Left forelimb (tissue), 1 donor: ENCODE measurements at regions not wholly inside any gene's neighbourhood (a gene's known extent, or its start where the extent isn't known, plus 50 kb on each side); places are given as distances from the start of the nearest gene placed in this dataset.

ENCODE experiments used
- DNase-seq: peaks from one replicate; pipeline ENCODE4 v3.0.0-alpha.2; 2018; ENCODE audit warnings: low spot score

DNA sequence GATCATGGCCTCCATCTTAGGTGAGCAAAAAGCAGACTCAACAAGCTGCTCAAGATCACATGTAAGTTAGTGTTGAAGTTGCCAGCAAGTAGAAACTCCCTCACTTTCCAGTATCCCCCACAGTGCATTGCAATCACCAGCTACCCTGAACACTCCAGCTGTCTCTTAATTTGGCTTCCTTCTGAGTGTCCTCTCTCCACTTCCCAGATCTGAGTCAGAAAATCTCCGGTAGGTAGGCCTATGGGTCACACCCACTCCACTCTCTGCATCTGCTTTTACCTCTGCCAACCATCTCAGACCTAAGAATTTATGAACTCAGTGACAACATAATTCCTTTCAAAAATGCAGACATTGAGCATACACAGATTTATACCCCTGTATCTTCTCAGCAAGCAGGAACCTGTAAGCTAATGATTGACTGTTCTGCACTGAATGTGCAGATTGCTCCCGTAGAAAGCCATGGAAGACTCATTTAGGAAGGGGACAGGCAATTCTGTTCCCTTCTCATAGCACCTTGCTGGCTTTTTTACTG lies 656.9 kb downstream of the EPHA4 start:
- DNase-seq: no peak

DNA sequence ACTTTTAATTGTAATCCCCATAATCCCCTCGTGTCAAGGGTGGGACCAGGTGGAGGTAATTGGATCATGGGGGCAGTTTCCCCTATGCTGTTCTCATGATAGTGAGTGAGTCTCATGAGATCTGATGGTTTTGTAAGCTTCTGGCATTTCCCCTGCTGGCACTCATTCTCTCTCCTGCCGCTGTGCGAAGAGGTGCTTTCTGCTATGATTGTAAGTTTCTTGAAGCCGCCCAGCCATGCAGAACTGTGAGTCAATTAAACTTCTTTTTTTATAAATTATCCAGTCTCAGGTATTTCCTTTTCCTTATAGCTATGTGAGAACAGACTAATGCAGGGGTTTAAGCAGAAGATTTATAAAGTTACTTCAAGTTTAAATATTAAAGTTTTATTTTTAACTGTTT lies 655.2 kb downstream of the EPHA4 start:
- no peak for DNase-seq

DNA sequence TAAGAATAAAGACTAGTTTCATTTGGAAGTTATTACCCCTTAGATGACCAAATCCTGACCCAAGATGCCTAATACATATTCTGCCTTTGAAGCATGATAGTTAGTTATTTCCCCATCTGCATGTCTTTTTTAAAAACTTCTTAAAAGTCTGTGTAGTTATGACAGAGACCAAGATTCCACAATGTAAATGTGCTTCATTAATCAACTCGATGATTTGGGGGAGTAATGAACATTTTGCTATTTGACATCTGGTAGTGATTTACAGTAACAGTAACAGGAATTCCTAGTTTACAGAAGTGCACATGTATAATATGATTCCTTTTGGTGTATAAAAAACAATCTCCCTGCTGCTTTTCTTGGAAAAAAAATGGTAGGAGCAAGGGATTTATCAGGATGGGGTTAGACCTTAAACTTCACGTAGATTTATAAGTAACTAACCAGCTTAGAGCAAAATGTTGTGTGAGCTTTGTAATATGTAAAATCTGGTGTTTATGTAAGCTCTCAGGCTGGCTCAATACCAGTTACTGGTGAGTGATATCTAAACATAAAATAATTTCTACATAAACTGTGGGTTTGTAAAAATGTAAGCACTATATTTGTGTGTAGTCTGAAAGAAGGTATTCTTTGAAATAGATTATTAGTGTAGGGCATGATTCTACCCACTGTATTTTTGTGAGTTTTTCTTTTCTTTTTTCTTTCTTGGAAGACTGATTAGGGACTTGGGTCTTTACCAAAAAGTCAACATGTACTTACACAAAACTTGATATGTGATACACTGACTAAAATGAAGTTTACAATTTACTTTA lies 641.6 kb downstream of the EPHA4 start:
- DNase-seq: no peak

DNA sequence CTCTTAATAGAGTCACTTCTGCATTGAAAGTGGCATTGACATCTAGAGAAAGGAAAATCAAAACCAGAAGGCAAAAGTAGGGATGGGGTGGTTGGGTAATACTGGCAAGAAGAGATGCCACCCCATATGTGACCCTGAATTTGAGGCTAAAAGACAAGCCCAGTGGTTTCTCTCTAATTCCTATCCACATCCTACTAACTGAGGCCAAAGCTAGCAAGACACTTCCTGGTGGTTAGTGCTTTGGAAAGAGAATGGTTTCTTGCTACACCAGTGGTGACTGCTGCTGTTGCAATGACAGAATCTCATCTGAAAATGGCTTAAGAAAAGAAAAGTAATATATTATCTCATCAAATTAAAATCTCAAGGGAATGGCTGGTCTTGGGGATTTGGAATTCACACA lies 640.6 kb downstream of the EPHA4 start:
- DNase-seq: no peak

DNA sequence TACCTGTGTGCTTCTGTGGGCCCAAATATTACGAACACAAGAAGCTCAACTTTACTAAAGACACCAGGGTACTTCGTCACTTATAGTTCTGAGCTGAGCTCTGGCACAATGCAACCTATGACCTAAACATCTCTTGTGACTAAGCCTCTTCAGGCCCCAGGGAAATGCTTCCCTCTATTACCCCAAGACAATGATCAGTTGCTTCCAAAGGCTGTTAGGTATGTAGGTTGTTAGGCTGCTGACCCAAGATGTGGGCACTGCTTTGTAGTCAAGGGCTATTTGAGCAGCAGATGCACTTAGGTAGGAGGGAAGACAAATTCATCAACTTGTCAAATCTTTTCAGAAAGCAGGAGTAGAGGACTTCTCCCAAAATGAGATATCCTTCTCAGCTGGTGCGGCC lies 640.1 kb downstream of the EPHA4 start:
- DNase-seq: no peak

DNA sequence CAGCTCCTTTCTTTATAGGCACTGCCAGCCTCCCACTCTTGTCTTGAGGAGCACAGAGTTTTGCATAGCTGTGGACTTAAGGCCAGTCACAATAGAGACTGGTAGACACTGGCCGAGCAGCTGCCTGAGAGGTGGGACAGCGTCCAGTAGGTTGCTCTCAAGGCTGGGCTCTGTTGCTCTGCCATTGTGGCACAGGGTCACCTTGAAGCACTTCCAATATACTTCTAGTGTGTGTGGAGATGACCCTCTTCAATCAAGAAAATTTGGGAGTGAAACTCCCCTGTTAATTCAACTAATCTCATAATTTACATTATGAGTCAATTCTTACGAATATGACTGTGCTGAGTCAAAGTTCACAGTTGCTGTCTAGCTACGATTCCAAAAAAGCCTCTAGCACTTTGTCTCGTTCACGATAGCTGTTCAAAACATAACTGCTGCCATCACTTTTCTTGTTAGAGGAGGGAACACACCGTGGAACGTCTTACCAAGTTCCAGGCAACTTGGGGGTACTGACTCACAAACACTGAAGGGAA lies 636.2 kb downstream of the EPHA4 start:
- no peak for DNase-seq

DNA sequence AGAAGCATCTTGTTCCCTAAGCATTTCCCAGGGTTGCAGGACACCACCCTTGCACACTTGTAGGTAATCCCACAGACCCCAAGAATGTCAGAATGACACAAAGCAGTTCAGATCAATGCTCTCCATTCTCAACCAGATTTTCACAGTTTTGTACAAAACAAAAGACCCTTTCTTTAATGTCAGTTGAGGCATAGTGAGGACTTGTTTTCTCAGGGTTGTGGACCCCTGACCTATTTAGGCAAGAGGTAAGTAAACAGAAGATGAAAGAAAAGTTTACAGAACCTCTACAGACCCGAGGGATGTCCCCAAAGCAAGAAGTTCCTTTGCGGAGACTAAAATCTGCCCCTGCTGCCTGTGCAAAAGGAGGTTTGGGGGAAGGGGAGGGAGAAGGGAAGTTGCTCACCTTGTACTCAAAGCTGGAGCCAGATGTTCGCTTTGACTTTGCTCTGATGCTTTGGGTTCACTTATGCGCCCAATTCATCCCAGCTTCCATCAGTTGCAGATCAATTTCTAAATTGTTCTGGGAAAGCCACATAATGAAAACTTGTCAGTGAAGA lies 635.4 kb downstream of the EPHA4 start:
- DNase-seq: no peak

DNA sequence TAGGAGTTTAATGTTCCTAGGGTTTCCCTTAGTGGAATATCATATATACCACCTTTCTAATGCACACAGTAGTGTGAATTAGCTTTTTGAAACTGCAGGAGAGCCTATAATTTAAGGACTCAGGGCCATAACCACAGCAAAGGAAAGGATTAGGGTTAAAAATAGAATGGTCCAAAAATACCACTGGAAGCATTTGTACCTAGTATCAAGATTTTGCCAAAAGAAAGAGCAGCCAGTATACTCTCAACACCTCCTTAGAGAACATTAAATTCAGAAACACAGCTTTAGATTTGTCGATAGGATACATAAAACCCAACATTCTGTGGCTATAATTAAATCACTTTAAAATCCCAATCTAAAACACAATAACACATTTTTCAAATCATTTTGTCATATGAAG lies 634.9 kb downstream of the EPHA4 start:
- no peak for DNase-seq

DNA sequence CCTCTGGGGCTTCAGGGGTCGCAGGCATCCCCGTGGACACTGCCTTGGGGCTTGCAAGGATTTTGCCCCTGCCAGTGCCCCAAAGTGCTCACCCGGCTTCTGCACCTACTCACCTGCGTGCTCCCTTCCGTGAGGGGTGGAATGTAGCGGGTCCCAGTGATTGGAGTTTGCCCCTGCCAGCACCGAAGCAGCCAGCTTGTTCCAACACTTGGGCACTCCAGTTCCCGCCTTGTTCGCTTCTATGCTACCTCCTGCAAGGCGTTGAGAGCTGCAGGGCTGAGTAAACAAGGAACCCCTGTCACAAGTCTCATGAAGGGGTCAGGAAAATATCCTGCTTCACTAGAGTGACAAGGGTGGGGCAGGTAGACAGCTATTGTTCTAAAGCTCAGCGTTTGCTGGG lies 631.5 kb downstream of the EPHA4 start:
- no peak for DNase-seq

DNA sequence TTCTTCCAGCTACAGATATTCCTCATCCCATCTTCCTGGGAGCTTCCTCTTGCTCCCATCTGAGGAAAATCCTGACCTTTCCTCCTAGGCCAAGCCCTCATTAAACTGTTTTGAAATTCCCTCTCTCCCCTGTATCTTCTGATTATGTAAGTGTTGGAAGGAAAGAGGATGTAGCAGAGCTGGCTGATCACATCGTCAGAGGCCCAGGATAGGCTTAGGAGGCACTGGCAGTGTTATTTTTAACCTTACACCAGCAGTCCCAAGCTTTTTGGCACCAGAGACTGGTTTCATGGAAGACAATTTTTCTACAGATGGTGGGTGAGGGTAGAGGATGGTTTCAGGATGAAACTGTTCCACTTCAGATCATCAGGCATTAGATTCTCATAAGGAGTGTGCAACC lies 630.4 kb downstream of the EPHA4 start:
- no peak for DNase-seq

DNA sequence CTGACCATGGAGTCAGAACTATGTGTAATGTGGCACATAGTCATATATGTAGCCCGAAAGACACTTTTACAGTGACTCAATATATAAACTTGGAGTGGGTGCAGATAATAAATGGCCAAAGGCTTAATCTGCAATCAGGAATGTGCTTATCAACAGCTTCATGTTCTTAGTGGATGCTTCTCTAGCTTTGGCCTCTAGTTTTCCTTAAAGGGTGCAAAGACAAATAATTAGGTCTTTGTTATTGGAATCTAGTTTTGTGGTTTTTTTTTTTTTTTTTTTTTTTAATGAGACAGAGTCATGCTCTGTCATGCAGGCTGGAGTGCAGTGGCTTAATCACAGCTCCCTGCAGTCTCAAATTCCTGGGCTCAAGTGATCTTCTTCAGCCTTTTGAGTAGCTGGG lies 625.6 kb downstream of the EPHA4 start:
- no peak for DNase-seq

DNA sequence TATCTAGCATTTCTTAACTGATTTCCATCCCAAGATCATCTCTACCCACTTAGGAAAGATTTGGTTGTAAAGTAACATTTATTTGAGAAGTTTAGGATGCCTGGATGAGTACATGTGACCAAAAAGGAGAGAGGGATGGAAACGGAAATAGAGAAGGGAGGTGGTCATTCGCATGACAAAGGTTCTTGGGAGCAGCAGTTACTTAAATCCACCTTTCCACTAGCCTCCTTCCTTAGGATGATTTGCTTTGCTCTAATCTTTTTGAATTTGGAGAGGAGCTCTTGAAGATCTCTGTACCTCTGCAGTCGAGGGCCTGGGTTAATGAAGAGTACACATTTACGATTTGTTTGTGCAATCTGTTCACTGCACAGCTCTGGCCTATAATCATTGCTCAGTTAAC lies 623.5 kb downstream of the EPHA4 start:
- no peak for DNase-seq

DNA sequence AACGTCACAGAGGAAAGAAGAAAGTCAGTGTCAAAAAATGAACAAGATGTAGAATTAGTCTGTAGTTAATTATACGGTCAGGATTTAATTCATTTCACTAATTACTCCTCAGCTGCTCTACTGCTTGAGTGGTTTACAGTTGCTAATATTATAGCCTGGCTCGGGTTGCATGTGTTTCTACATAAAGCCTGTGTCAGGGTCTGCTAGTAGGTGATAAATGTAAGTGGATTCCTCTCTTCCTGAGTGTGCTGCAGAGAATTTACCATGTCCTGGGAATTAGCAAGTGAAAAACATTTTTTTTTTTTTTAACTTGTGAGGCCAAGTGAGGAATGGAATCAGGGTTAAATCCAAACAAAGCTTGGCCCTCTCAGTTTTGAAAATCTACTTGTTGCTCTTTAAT lies 622.6 kb downstream of the EPHA4 start:
- DNase-seq: no peak

DNA sequence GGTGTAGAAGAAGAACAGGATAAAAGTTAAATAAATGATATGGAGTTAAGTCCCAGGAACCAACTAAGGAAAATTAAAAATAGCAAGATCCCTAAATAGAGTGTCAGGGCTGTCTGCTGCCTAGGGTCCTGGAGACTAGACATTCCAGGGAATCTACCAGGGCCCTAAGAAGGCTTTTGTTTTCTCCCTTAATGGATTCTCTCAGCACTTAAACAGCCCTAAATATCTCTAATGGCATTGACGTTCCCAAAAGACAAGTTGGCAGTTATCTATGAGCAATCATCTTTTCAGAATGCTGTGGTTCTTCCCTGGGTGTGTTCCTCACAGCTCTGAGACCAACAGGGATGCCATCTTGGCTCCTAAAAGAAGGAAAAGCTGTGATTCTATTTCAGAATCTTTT lies 616.3 kb downstream of the EPHA4 start:
- no peak for DNase-seq

DNA sequence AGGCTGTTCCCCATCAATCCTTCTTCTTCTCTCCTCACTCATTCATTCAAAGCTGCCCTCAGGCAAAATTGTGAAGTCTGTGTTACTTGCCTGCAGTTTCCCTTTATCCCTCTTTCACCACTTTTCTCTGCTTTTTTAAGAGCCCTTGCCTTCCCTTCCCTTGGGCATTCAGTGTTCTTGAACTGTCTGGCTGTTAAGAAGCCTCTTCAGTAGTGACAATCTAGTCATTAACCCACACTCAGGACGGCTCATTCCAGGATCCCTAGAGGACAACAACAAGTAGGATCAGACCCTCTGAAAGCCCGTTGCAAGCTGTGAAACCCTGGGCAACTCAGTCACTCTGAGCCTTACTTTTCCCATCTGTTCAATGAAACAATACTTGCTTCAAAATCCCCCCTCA lies 615.7 kb downstream of the EPHA4 start:
- no peak for DNase-seq

DNA sequence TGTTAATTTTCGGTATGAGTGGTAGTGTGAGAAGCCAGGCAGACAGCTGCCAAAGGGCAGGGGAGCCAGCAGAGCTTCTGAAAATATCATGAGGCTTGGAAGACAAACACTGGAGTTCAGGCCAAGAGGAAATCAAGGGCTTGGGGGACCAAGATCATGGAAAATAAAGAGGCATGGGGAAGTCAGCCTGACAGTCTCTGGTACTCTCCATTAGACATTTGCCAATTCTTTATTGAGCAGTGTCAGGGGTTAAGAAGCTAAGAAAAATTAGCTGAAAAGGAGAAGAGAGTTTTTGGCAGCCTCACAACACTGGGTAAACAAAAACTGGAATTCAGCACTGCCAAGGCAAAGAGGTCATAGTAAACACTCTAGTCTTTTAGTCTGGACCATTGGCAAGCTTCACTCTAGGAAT lies 612.7 kb downstream of the EPHA4 start:
- no peak for DNase-seq

DNA sequence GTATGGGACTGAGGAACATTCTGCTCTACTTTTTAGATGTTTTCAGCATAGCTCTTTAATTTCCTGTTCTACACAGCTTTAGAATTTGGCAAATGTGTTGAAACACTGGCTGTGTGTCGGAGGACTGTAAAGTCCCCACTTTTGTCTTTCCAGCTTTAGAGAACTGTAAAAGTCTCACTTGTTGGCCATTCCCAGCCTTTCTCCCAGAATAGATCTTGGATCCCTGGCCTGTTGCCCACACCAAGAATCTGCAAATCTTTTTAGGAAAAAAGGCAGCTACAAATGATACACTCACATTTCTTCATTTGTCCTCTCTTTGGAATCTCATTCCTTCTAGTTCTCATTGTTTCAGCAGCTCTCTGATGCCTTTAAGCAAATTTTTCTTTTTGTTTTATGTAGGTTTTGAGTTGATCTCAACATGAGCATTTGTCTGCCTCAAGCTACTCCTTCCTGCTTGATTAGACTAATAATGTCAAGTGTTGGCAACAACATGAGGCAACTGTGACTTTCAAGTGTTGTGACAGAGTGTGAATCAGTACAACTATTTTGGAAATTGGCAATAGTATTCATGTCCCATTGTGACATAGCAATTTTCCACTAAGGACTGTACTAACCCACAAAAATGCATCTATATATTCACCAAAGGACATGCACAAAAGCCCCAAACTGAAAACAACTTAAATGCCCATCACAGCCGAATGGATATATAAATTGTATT lies 610.8 kb downstream of the EPHA4 start:
- DNase-seq: no peak

DNA sequence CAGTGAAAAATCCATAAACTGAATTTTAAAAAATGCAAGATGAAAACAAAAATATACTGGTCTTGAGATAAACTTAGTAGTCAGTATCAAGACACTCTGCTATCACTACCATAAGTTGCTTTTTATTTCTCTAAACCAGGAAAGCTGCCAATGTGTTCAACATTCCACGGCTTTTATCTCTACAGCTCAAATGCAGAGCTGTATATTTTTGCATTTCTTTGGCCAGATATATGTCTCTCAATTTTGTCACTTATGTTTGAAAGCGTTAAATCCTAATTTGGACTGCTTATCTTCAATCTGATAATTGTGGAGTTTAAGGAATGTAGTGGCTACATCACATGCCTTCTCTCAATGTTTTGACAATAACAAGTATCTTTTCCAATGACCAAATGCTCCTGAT lies 609.5 kb downstream of the EPHA4 start:
- DNase-seq: no peak

DNA sequence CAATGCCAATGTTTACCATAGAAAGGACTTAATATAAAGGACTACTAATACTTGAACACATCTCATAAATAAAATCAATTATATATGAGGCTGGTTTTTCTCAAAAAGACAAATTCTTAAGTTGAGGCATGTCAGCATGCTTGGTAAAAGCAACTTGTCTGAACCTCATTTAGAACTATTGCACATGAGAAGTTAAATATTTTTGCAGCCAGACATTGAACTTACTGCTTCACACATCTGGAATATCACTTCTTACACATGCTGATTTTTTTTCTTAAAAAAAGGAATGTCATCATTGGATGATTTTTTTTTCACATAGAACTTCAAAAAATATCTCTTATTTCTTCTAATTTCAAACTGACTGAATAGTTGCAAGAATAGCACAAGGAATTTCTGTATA lies 609.0 kb downstream of the EPHA4 start:
- no peak for DNase-seq

DNA sequence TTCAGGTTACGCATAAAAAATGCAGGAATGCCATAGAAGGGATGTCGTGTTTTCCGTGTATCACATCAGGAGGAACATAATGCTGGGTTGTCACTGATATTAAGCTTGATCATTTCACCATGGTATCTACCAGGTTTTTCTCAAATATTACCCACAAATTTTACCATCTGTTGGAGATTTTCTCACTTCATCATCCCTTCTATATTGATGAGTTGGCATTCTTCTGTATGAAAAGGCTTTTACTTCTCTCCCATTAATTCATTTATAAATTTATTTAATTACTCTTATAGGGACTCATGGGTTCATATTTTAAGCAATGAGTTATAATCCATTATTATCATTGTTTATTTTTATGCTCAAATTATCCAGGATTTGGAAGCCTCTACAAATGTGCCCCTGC lies 608.2 kb downstream of the EPHA4 start:
- no peak for DNase-seq

DNA sequence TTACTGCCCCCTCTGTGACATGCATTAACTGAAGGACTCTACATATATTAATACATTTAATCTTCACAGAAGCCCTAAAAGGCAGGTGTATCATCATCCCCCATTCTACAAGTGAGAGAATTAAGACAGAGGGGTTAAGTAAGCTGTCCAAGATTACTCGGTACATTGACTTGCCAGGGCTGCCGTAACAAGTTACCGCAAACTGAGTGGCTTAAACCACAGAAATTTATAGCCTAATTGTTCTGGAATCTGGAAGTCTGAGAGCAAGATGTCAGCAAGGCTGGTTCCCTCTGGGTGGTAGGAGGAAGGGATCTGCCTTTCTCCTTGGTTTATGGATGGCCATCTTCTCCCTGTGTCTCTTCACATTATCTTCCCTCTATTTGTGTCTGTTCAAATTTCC lies 605.5 kb downstream of the EPHA4 start:
- no peak for DNase-seq

DNA sequence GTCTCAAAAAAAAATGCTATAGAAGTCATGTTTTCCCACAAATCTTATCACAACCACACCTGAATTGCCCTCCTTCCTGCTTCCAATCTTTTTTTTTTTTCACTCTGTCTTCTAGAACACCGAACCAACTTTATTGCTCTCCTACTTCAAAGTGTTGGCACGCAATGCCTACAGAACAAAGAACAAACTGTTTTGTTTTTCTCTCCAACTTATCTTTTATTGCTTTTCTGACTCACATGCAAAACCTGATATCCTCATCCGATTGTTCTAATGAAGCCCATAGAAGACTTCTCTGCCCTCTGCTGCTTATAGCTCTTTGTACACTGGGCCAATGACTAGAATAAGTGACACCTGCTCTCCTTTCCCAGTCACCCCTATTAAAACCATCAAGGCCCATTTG lies 602.8 kb downstream of the EPHA4 start:
- DNase-seq: no peak
